H9 (cell line): ENCODE measurements at regions not wholly inside any gene's neighbourhood (a gene's known extent, or its start where the extent isn't known, plus 50 kb on each side); places are given as distances from the start of the nearest gene placed in this dataset.

Source experiments
- DNase-seq: peaks from one replicate; pipeline ENCODE4 v3.0.0-alpha.2; 2017
- H2AFZ ChIP-seq: one replicate; pipeline ENCODE4 v1.6.1; 2013; ENCODE audit warnings: mild to moderate bottlenecking, low read length, control low read depth, moderate library complexity
- H2AK5ac ChIP-seq: 2 replicates; pipeline ENCODE4 v1.6.1; 2013; ENCODE audit warnings: low read length, control low read depth, mixed read lengths; ENCODE audit not compliant: insufficient read length
- H2BK120ac ChIP-seq: one replicate; pipeline ENCODE4 v1.6.1; 2013; ENCODE audit warnings: low read depth, mild to moderate bottlenecking, low read length, control low read depth, inconsistent platforms; ENCODE audit not compliant: poor library complexity, severe bottlenecking
- H2BK12ac ChIP-seq: 2 replicates; pipeline ENCODE4 v1.6.1; 2013; ENCODE audit warnings: low read length, control low read depth, mixed read lengths, low read depth; ENCODE audit not compliant: insufficient read length
- H2BK15ac ChIP-seq: 2 replicates; pipeline ENCODE4 v1.6.1; 2013; ENCODE audit warnings: low read depth, low read length, control low read depth
- H2BK20ac ChIP-seq: one replicate; pipeline ENCODE4 v1.6.1; 2013; ENCODE audit warnings: low read depth, mild to moderate bottlenecking, low read length, control low read depth, inconsistent platforms; ENCODE audit not compliant: poor library complexity, severe bottlenecking
- H2BK5ac ChIP-seq: 2 replicates; pipeline ENCODE4 v1.6.1; 2013; ENCODE audit warnings: low read length, control low read depth, mixed read lengths; ENCODE audit not compliant: insufficient read length
- H3K14ac ChIP-seq: 2 replicates; pipeline ENCODE4 v1.6.1; 2013; ENCODE audit warnings: low read length, control low read depth; ENCODE audit not compliant: insufficient read depth
- H3K18ac ChIP-seq: 2 replicates; pipeline ENCODE4 v1.6.1; 2013; ENCODE audit warnings: low read depth, mild to moderate bottlenecking, mixed read lengths, low read length, control low read depth; ENCODE audit not compliant: insufficient read length
- H3K23ac ChIP-seq: 2 replicates; pipeline ENCODE4 v1.6.1; 2013; ENCODE audit warnings: low read length, control low read depth, mixed read lengths, low read depth; ENCODE audit not compliant: insufficient read length
- H3K23me2 ChIP-seq: 2 replicates; pipeline ENCODE4 v1.6.1; 2013; ENCODE audit warnings: low read depth, mild to moderate bottlenecking, mixed read lengths, low read length, control low read depth; ENCODE audit not compliant: insufficient read length, poor library complexity, severe bottlenecking
- H3K27ac ChIP-seq: 2 replicates; pipeline ENCODE4 v1.5.1; 2013; ENCODE audit warnings: low read length, control low read depth, mixed read lengths, low read depth; ENCODE audit not compliant: insufficient read length
- H3K27me3 ChIP-seq: 2 replicates; pipeline ENCODE4 v1.6.1; 2013; ENCODE audit warnings: low read length, control low read depth, inconsistent platforms; ENCODE audit not compliant: insufficient read depth
- H3K4ac ChIP-seq: 2 replicates; pipeline ENCODE4 v1.6.1; 2013; ENCODE audit warnings: low read depth, mild to moderate bottlenecking, control low read depth, inconsistent platforms, low read length, moderate library complexity
- H3K4me1 ChIP-seq: 2 replicates; pipeline ENCODE4 v1.6.1; 2013; ENCODE audit warnings: low read length, control low read depth, inconsistent platforms; ENCODE audit not compliant: insufficient read depth
- H3K4me2 ChIP-seq: 2 replicates; pipeline ENCODE4 v1.6.1; 2013; ENCODE audit warnings: low read length, control low read depth, mixed read lengths; ENCODE audit not compliant: insufficient read length, insufficient read depth
- H3K56ac ChIP-seq: 2 replicates; pipeline ENCODE4 v1.6.1; 2013; ENCODE audit warnings: low read depth, mild to moderate bottlenecking, mixed read lengths, low read length, control low read depth; ENCODE audit not compliant: insufficient read length
- H3K79me1 ChIP-seq: 2 replicates; pipeline ENCODE4 v1.6.1; 2013; ENCODE audit warnings: low read depth, mild to moderate bottlenecking, moderate library complexity, low read length, control low read depth, inconsistent platforms; ENCODE audit not compliant: insufficient read depth, poor library complexity, severe bottlenecking
- H3K79me2 ChIP-seq: 2 replicates; pipeline ENCODE4 v1.6.1; 2013; ENCODE audit warnings: low read length, control low read depth, inconsistent platforms; ENCODE audit not compliant: insufficient read depth
- H3K9ac ChIP-seq: 2 replicates; pipeline ENCODE4 v1.6.1; 2013; ENCODE audit warnings: low read length, control low read depth, mixed read lengths; ENCODE audit not compliant: insufficient read length; ENCODE audit errors: extremely low read depth
- H3K9me3 ChIP-seq: one replicate; pipeline ENCODE4 v1.6.1; 2013; ENCODE audit warnings: low read depth, low read length, inconsistent platforms; ENCODE audit not compliant: control insufficient read depth
- H3T11ph ChIP-seq: one replicate; pipeline ENCODE4 v1.6.1; 2013; ENCODE audit warnings: mild to moderate bottlenecking, low read length, control low read depth, inconsistent platforms
- H4K20me1 ChIP-seq: one replicate; pipeline ENCODE4 v1.6.1; 2013; ENCODE audit not compliant: control insufficient read depth, insufficient read length, insufficient read depth
- H4K5ac ChIP-seq: 2 replicates; pipeline ENCODE4 v1.6.1; 2013; ENCODE audit warnings: low read depth, mild to moderate bottlenecking, mixed read lengths, low read length, control low read depth; ENCODE audit not compliant: insufficient read length
- H4K8ac ChIP-seq: replicated peaks from 2 replicates; pipeline ENCODE4 v1.6.1; 2013; ENCODE audit warnings: low read length, control low read depth, mixed read lengths, low read depth; ENCODE audit not compliant: insufficient read length
- H4K91ac ChIP-seq: 2 replicates; pipeline ENCODE4 v1.6.1; 2013; ENCODE audit warnings: low read depth, mild to moderate bottlenecking, moderate library complexity, mixed read lengths, low read length, control low read depth; ENCODE audit not compliant: insufficient read length
- H3K27ac Mint-ChIP-seq, 3 experiments: 2 replicates in 2 of 3; 3 replicates in 1 of 3; pipeline ENCODE4 v1.8.0; 2020 to 2021; ENCODE audit warnings: mixed read lengths in 3 of 3, mild to moderate bottlenecking in 1 of 3, moderate library complexity in 1 of 3
- H3K27me3 Mint-ChIP-seq: 2 replicates; pipeline ENCODE4 v1.8.0; 2021; ENCODE audit warnings: low read depth, mild to moderate bottlenecking, moderate library complexity, mixed read lengths
- H3K36me3 Mint-ChIP-seq, 3 experiments: 2 replicates in 2 of 3; 3 replicates in 1 of 3; pipeline ENCODE4 v1.8.0; 2020 to 2021; ENCODE audit warnings: low read depth in 3 of 3, mixed read lengths in 3 of 3; ENCODE audit not compliant: insufficient read depth in 1 of 3
- H3K4me1 Mint-ChIP-seq, 2 experiments: 2 replicates each; pipeline ENCODE4 v1.8.0; 2020; ENCODE audit warnings: mixed read lengths in 2 of 2
- H3K4me3 Mint-ChIP-seq, 2 experiments: 2 replicates in 1 of 2; 3 replicates in 1 of 2; pipeline ENCODE4 v1.8.0; 2020 to 2021; ENCODE audit warnings: mild to moderate bottlenecking in 2 of 2, mixed read lengths in 2 of 2, moderate library complexity in 1 of 2
- H3K9me3 Mint-ChIP-seq, 2 experiments: 2 replicates in 1 of 2; 3 replicates in 1 of 2; pipeline ENCODE4 v1.8.0; 2020; ENCODE audit warnings: mild to moderate bottlenecking in 2 of 2, mixed read lengths in 2 of 2, moderate library complexity in 1 of 2
- WGBS: extraction: QIAGEN DNeasy Blood & Tissue Kit; methylation state at CpG from one replicate; pipeline ENCODE4 v1.1.7; 2013; ENCODE audit warnings: missing lambda C conversion rate, low lambda C conversion rate, mixed read lengths; ENCODE audit not compliant: insufficient read length; ENCODE audit errors: extremely low coverage; 5-methylcytosine and 5-hydroxymethylcytosine counted together
- TF ChIP-seq, protein P1 (sequence below): fragments of 200-600 bp; sonication (generic); conservative IDR thresholded peaks from 3 replicates; pipeline ENCODE4 v1.8.0; 2021; ENCODE audit warnings: antibody characterized with exemption, mild to moderate bottlenecking

DNA sequence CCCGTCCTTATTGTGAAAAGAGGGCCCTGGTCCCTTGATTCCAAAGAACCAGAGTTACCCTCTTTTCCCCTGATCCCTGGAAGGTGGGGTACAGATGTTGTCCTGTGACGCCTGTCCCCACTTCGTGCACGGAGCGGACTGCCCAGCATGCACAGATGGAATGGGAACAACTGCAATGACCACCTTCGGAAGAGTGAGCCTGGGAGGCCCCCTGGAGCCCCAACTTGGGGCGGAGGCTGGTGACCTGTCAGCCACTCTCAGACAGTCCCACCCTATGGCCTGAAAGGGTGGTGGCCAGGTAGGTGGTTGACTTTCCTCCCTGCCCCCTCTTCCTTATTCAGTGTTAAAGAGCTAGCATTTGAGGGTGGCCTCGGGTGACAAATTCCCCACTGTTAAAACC, 196.6 kb upstream of the GALNT17 start:
- no peaks in the 10 kb centered on the region for H4K20me1 ChIP-seq
- TF ChIP-seq, protein P1, sequence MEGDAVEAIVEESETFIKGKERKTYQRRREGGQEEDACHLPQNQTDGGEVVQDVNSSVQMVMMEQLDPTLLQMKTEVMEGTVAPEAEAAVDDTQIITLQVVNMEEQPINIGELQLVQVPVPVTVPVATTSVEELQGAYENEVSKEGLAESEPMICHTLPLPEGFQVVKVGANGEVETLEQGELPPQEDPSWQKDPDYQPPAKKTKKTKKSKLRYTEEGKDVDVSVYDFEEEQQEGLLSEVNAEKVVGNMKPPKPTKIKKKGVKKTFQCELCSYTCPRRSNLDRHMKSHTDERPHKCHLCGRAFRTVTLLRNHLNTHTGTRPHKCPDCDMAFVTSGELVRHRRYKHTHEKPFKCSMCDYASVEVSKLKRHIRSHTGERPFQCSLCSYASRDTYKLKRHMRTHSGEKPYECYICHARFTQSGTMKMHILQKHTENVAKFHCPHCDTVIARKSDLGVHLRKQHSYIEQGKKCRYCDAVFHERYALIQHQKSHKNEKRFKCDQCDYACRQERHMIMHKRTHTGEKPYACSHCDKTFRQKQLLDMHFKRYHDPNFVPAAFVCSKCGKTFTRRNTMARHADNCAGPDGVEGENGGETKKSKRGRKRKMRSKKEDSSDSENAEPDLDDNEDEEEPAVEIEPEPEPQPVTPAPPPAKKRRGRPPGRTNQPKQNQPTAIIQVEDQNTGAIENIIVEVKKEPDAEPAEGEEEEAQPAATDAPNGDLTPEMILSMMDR = no peak
- H3K4me1 ChIP-seq = no peaks in the 10 kb centered on the region
- H3K27ac Mint-ChIP-seq = no peak overlapping the region
- H2AFZ ChIP-seq = no peak overlapping the region
- H3K27me3 Mint-ChIP-seq = peaks cover 2% of the 10 kb centered on the region; the same call in 1 of the 2 replicates
- H3K9me3 ChIP-seq = no peaks in the 10 kb centered on the region
- peaks cover 2 to 17% of the 10 kb centered on the region in 2 experiments for H3K4me1 Mint-ChIP-seq
- H3K14ac ChIP-seq = no peak overlapping the region; the same call in 1 of the 2 replicates
- no peak overlapping the region for H3K18ac ChIP-seq
- no peak for DNase-seq
- no peak overlapping the region for H4K5ac ChIP-seq
- no peak overlapping the region for H3K4me2 ChIP-seq
- no peak overlapping the region for H3K23ac ChIP-seq
- no peak overlapping the region for H4K8ac ChIP-seq
- H3K23me2 ChIP-seq = no peaks in the 10 kb centered on the region
- no peak overlapping the region for H3K4me3 Mint-ChIP-seq
- H3K27me3 ChIP-seq = no peaks in the 10 kb centered on the region
- H3K79me2 ChIP-seq = no peaks in the 10 kb centered on the region
- no peak overlapping the region for H2BK120ac ChIP-seq
- H3K79me1 ChIP-seq = no peaks in the 10 kb centered on the region
- no peaks in the 10 kb centered on the region for H3K9me3 Mint-ChIP-seq
- H3T11ph ChIP-seq = no peak overlapping the region
- peaks cover 0 to 3% (median 0%) of the 10 kb centered on the region in 3 experiments; a peak in 1 of 7 replicates for H3K36me3 Mint-ChIP-seq
- WGBS = no CpG with 5 or more reads among the region's 8 CpGs
- no peak overlapping the region for H2BK5ac ChIP-seq
- H2AK5ac ChIP-seq = no peak overlapping the region
- no peak overlapping the region for H3K27ac ChIP-seq
- H3K4ac ChIP-seq = no peak overlapping the region
- no peak overlapping the region for H2BK20ac ChIP-seq
- no peak overlapping the region for H2BK15ac ChIP-seq
- no peak overlapping the region for H4K91ac ChIP-seq
- no peak overlapping the region for H3K9ac ChIP-seq
- H2BK12ac ChIP-seq = no peak overlapping the region
- no peak overlapping the region for H3K56ac ChIP-seq
